HUDEP-2 (cell line): ENCODE measurements at regions not wholly inside any gene's neighbourhood (a gene's known extent, or its start where the extent isn't known, plus 50 kb on each side); places are given as distances from the start of the nearest gene placed in this dataset.

ENCODE experiments used
- DNase-seq, 76 experiments: peaks; one replicate each; lab custom pipeline; 2025; ENCODE audit not compliant: unreplicated experiment in 76 of 76; lab: John Stamatoyannopoulos, UW

DNA sequence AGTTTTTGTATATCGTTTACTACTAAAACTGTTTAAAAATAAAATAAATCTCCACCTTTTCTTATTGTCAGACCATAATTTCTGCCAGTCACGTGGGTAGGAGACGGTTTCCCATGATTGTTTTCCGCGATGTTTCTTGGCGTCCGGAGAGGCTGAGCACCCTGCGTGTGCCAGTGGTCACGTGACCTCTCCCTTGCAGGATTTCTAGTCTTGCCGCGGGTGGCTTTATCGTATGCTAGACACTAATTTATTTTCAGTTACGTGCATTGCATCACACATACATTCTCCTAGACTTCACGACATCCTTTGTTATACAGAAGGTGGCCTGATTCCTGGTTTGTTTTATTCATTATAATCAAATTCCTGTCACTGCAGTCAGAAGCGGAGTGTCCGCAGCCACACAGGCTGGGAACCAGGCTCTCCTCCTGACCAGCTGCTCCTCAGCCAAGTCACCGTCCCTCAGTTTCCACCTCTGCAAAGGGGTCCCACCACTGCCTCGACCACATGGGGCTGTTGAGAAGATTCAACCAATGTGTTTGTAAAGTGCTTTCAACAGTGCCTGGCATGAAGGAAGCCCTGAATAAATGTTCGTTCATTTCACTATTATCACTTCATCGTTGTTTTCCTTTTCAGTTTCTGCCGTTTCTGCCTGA, 203.2 kb upstream of the PPP2R2D start:
- no peak for DNase-seq

DNA sequence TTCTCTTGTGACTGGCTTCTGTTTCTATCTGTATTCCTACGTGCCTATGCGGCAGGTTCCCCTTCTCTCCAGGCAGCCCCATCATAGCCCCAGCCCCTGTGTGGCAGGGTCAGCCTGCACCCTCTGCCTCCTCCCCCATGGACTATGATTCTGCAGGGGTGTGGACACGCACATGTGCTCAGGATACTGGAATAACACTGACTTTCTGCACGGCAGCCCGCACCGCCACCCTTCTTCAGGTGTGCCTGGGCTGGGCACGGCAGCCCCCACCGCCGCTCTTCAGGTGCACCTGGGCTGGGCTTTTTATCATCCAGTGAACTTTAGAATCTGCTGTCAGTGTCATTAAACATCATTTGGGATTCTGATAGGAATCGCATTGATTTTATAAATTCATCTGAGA, 202.6 kb upstream of the PPP2R2D start:
- DNase-seq, result no peak

DNA sequence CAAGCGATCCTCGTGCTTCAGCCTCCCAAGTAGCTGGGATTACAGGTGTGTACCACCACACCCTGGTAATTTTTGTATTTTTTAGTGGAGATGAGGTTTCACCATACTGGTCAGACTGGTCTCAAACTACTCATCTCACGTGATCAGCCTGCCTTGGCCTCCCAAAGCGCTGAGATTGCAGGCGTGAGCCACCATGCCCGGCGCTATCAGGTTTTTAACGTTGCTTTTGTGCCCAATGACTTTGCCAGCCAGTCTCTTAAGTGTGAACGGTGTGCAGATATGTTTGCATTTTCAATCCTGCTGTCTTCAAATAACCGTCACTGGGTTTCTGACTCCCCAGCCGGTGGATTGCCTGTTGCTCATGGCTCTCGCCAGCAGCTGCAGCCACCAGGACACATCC, 201.8 kb upstream of the PPP2R2D start:
- DNase-seq, result no peak

DNA sequence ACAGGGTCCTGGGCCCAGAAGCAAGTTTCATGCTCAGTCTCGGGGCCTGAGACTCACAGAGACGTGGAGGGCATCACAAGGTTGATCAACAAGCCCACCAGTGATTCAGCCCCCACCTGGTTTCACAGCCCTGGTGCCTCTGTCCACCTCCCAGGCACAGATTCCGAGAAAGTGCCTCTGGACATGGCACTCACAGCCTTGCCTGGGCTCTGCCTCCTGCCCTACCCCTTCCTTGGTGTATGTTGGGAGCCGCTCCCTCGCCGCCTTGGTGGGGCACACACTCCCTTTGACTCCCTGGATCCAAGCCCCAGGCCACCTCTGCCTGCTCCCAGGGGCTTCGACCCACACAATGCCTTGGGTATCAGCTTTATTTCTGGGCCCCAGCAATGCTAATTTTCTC, 200.8 kb upstream of the PPP2R2D start:
- no peak for DNase-seq

DNA sequence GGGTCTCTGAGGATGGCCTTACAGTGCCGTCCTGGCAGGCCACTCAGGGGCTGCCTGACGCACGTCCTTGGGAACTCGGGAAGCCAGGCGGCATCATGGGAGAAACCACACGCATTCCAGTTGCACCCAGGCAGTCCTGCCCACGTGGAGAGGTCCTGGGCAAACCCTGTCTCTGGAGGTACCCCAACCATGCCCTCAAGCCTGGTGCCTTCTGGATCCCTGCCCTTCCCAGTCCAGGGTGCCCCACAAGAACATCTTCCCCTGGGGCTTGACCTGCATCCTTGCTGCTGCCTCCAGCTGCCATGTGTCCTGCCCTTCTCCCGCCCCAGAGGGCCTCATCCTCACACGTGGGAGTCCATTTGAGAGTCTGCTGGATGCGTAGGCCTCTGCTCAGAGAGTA, 200.3 kb upstream of the PPP2R2D start:
- no peak for DNase-seq

DNA sequence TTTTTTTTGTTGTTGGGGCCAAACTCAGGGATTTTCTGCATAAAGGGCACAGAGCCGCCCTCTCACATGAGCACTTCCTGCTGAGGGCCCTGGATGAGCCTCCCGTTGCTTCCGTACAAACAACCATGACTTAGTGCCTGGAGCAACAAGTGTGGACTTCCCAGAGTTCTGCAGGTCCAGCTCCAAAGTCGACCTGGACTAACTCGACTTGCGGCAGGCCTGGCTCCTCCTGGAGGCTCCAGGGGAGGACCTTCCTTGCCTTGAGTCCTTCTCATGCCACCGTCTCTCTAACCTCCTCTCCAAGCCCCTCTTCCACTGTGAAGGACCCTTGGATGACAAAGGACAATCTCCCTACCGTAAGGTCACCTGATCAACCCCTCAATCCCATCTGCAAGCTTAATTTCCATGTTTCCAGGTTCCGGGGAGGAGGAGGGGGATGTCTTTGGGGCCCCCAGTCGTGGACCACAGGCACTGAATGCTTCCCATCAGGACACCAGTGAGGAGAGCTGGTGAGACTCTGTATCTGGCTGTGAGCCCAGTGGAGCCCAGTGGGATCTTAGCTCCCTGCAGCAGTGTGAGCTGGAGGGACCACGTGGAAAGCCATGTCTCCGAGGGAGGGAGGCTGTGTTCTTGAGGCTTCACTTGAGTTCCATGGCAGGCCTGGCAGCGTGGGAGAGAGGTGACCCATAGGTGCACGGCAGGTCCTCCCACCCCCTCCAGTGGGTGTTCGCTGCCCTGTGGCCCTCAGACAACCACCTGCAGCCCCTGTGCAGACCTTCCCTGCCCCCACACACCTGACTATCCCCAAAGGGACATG, 199.5 kb upstream of the PPP2R2D start:
- DNase-seq, result no peak

DNA sequence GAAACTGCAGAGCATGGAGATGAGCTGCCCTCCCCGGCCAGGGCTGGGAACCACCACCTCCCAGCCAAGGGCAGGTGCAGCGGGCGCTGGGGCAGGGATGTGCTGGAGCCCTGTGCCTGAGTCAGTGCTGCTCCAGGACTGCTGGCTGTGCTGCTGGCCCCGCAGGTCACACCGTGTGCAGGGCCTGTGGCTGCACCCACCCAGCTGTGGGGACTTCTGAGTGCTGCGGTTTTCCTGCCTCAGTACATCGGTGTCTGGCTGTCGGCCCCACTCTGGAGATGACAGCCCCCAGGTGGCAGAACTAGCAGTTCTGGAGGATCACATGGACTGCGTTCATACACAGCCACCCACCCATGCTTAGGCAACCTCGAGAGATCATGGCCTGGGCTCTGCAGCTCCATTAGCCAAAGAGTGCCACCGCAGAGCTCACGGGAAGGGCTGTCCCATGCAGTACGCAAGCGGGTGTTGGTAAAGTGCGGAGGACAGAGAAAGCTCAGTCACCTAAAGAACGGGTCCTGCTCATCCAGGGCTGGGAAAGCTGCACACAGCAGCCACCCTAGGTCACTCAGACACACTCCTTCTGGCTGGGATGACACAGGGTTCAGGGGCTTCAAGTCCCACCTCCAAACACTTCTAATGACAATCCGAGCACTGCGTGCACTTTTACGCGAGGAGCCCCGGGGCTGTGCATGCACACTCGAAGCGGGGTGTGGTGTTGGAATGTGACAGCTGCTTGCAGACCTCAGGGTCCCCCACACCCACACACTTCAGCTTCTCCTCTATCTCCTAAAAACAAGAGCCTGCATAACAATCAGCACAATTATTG, 198.1 kb upstream of the PPP2R2D start:
- no peak for DNase-seq

DNA sequence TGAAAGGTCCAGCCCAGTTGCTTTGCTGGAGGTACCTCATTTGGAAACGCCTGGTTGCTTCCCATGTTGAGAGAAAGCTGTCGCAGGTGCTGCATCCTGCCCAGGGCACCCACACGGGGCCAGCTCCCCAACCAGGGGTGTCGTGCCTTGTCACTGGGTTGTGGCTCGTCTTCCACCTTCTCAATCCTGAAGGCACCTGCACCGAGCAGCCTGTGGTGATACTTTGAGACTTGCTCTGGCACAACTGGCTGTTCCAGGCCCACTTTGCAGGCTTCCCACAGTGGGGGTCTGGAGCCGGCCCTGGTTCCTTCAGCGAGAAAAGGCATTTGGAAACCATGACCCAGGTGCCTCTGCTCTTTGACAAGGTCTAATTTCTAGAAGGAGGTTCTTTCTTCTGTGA, 197.3 kb upstream of the PPP2R2D start:
- DNase-seq, result no peak

DNA sequence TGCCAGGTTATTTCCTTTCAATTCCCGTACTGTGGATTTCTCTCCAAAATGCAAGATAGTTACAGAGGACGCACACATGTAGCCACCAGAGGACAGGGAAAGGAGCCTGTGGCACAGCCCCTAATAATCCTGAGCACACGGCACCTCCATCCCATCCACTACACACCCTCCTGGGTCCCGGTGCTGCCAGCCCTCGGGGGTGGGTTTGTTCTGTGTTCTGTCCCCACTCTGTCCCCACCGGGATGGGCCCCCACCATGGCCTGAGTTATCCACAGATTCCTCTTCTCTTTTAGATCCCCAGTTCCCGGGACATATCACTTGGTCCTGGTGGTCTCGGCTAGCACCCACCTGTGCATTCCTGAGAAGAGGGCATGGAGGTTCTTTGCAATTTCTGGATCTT, 196.9 kb upstream of the PPP2R2D start:
- DNase-seq, result no peak

DNA sequence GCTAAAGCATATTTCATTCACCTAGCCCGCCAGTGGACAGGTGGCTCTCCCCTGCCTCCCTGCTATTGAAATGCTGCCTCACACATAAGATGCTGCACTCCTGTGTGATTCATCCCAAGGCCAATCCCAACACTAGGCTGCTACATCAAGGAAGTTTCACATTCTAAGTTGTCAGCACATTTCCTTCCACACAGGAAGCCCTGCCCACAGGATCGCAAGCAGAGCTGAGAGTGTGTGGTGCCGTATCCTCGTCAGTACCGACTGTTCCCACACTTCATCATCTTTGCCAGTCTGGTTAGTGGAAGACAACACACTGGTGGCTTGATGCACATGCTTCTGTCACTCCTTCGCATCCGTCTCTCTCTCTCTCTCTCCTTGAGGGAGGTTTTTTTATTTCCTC, 194.3 kb upstream of the PPP2R2D start:
- DNase-seq, result no peak

DNA sequence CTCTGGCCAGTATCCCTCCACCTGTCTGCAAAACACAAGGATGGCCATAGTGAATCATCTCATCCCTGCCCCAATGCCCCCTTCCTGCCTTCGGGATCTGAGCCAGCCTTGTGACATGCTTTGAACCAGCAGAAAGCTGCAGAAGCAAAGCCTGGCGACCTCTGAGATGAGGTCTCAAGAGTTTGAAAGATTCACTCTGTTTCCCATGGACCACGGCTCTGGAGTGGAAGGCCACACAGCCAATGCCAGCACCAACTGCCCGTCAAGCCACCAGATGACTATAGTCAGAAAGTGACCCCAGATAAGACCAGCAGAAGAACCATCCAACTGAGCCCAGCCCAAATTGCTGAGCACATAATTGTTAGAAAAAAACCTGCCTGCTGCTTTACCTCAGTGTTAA, 193.9 kb upstream of the PPP2R2D start:
- DNase-seq, result no peak

DNA sequence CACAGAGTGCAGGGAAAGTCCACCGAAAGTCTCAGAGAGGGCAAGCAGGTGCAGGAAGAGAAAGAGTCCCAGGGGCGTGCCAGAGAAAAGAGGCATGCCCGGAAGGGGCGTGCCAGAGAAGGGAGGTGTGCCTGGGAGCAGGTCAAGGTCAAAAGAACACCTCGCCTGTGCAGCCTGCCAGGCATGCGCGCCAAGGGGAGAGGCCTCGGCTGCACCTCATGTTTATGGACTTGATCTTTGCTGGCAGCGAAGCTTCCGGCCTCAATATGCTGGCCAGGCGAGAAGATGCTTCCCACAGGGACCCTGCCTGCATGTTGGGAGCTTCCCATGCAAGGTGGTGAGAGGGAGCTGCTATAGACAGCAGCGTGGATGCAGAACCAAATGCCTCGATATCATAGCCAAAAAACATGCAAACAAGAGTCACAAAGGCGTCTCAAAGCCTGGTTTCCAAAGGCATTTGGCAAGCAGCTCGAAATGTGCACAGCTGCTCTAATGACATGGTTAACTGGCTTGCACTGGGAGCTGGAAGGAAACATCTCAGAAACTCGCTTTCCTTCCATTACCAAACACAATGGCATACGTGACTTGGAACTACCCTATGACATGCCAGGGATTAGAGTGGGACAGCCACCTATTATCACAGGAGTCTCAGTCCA, 192.5 kb upstream of the PPP2R2D start:
- no peak for DNase-seq

DNA sequence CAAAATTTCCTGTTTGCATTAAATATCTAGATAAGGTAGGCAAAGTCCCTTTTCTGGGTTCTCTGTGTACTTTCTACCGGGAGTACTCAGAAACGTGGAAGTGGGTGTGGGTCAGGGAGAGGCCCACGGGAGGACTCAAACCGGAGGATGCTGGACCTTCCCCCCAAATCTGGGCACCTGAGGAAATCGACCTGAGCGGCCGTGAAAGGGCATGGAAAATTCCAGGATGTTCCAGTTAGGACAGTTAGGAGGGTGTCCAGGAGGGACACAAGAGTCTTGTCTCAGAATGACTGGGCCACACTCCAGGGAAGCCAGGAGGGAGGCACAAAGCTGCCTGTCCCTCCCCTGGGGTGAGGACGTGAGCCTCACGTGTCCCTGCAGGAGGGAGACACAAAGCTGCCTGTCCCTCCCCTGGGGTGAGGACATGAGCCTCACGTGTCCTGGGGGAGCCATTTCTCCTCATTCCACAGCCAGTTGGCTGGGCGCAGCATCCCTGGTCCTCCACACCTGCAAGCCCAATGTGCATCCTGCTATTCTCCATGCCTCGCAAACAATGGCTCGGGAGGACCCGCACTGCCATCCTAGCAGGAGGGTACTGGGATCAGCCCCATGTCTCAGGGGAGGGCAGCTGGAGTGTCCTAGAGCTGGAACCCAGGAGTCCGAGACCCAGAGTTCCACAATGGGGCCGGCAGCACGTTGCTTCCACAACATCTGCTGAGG, 190.5 kb upstream of the PPP2R2D start:
- DNase-seq, result no peak

DNA sequence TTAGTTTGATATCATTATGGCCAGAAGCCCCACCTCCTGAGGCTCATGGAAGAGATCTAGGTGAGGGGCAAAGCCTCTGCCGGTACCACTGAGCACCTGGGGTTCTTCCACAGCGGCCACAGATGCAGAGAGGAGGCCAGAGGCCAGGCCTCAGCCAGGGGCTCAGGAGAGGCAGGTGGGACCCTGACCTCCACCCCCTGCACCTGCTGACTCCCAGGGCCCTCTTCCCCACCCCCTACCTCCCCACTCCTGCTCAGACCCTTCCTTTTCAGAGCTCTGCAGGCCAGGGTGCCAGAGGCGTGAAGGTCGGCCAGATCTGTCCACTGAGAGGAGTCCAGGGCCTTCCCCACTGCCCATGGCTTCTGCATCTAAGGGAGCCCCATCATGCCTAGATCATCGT, 178.7 kb upstream of the PPP2R2D start:
- no peak for DNase-seq

DNA sequence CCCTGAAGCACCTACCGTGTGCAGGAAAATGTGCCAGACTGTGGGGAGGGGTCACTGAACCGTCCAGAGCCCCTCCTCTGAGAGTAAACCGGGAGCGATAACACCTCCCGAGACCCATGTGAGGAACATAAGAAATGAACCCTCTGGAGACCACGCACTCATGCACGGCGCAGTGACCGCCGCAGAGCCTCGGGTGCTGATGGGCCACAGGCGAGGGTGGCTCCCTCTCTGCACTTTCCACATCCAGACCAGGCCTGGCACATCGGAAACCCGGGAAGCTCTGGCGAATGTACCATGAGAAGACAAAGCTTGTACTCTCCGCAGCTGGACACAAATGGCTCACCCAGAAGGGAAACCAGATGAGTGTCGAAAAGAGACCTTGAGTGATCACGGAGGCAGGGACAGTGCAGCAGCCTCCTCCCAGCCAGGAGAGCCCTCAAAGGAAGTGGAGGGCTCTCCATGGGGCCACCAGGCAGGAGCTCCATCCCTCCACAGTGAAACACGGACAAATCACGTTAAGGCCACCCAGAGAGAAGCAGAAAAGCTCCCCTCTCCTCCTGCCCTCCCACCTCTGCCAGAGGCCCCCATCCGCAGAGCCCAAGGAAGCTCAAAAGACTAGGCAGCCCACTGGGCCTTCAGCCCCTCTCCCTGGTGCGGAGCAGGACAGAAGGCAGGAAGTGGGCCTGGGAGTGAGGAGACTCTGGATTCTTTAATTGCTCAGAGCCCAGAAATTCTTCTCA, 178.1 kb upstream of the PPP2R2D start:
- DNase-seq, result no peak

DNA sequence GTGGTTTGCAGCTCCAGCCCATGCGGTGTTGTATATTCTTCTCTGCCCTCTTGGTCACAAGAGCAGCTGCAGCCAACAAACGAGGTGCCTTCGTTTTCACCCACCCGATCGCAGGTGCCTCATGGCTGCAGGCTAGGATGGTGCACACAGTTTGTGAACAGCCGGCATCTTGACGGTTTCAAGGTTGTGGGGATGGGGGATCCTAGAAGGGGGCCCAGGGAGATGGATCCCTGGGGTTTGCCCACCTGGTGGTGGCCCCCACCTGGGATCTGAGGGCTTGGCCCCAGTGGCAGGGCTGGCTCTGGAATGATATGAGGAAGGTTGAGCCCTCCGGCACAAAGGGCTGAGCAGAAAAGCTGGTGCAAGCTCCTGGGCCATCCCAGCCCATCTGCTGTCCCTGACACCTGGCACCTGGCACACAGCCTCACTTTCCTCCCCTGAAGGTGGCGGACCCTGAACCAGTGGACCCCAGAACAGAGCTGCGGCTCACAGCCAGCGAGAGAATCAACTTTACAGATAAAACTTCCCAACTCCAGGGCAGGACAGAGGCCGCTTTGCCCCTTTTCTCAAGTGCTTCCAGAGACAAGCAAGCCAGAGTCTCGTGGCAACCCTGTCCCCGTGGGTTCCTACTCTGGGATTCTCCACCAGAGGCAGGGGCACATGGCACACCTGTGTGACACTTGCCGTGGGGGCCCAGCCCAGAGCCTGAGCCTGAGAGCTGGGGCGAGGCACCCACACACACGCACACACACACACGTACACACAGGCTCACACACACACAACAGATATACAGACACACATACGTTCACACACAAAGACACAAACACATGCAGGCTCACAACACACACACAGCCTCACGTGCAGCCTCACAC, 177.3 kb upstream of the PPP2R2D start:
- DNase-seq, result no peak

DNA sequence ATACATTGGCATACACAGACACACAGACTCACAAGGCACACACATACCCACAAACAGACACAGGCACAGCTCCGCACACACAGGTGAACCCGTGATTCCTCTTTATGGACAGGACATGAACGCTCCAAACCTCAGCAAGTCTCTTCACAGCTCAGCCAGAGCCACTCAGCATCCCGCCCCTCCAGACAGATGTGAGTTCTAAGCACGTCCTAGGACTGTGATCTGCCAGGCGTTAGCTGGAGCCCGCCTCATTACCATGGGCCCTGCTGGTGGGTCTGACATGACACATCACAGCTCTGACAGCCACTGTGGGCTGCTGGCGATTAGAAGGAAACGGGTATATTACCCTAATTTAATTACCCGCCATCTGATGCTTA, 176.7 kb upstream of the PPP2R2D start:
- no peak for DNase-seq

DNA sequence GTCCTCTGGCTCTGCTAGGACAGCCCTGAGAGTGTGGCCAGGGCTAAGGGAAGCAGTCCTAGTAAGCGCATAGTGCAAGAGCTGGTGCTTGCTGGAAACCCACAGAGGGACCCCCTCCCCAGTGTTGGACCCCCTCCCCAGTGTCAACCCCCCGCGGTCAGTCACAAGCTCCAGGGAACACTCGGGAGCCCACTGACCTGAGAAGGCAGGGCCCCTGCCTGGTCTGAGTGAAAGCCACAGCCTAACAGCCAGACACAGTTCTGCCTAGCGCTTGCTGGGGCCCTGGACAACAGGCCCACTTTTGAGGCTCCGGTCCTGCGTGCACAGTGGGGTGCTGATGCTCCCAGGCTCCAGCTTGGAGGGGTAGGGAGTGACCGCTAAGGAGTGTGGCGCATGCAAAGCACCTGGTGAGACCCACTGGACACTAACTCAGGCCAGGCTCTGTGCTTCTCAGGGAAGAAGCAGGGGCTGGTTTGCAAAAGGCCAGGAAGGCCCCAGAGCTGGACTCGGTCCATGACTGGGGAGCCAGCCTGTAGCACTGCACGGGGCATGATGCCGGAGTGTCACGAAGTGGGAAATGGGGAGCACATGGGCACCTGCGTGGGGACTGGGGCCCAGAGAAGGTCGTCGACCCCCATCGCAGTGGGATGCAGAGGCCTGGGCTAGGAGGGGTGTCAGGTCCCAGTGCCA, 175.8 kb upstream of the PPP2R2D start:
- DNase-seq, result no peak
